Putamen (tissue), 1 donor: ENCODE measurements at regions not wholly inside any gene's neighbourhood (a gene's known extent, or its start where the extent isn't known, plus 50 kb on each side); places are given as distances from the start of the nearest gene placed in this dataset.
"Not testable (repeated sequence)": the region's sequence is repeated elsewhere in the genome, so short reads cannot be mapped to it uniquely, and the experiment has no call there.

Experiments
- DNase-seq: peaks from one replicate; pipeline ENCODE4 v3.0.0-alpha.2; 2016; ENCODE audit warnings: low spot score

GRCh38 chr2:58447586-58447985 is 206.5 kb upstream of the FANCL start:
- DNase-seq, result no peak

GRCh38 chr2:58441643-58442042 is 200.5 kb upstream of the FANCL start:
- DNase-seq, result no peak

- DNase-seq, result no peak
Measured at GRCh38 chr2:58436872-58437271, 195.7 kb upstream of the FANCL start.

DNA sequence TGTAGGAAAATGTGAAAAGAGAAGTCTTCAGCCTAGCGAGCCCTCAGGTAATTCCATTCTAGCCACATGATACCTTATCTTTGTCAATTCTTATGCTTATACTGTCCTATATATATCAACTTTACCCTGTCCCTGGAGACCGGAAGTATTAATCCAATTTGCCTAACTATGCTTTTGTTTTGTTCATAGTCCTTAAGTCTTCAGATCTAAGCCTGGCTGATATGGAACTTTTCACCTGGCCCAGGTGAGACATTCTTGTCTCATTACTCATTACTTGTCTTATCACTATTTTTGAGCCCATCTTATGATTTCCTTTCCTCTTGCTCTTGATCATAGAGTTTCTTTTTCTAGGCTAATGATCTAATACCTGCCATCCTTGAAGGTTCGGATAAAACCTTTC is 194.1 kb upstream of the FANCL start:
- DNase-seq, result no peak

DNA sequence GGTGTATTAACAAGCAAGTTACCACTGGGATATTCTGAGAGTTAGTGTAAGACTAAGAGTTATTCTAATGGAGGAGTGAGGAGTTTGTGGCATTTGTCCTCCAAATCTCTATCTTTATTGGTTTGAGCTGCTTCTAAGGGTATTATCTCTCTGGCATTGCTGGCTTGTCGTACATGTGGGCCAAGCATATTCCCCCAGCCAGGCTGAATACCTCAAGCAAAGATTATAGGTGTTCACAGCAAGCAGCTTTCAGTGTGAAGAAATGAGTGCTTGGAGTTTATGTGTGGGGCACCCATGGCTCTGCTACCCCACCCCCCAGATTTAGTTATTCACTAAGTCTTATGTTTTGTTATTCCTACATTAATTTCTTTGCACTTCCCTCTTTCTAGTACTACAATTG is 193.6 kb upstream of the FANCL start:
- no peak for DNase-seq

GRCh38 chr2:58432491-58433170 is 191.5 kb upstream of the FANCL start:
- DNase-seq, result no peak

DNA sequence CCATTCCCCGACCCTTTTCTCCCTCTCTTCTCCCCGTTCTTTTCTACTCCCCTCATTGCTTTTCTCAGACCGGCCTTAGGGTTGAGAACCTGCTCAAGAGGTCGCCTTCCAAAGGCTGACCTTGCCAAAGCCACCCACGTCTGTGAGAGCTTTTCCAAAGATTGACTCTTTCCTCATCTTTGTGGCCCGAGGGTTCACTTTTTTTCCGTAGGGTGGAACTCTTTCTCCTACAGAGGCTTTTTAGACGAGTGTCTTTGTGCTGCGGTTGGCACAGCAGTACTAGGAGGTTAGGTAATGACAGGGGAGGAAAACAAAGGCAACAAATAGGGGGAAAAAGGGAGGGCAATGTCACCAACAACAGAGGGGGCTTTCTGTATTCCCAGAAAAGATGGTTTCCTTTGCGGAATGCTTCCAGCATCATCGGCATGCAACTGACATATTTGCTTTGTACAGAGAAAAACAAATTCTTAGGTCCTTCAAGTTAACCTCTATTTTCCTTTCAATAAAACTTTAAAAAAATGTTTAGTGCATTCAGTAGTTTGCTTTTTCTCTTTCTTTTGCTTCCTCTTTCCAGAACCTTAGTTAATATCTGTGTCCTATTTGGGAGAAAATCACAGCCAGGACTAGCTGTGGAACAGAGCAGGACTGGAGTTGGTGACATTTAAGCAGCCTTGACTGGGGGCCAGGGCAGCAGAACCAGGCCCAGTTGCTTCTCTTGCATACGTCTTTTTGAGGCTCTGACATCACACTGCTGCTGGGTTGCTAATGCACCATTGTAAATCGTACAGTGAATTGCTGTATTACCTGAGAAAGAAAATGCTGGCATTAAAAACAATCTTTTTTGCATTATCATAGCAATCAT is 188.1 kb upstream of the FANCL start:
- peak; percentile 72 for DNase-seq

DNA sequence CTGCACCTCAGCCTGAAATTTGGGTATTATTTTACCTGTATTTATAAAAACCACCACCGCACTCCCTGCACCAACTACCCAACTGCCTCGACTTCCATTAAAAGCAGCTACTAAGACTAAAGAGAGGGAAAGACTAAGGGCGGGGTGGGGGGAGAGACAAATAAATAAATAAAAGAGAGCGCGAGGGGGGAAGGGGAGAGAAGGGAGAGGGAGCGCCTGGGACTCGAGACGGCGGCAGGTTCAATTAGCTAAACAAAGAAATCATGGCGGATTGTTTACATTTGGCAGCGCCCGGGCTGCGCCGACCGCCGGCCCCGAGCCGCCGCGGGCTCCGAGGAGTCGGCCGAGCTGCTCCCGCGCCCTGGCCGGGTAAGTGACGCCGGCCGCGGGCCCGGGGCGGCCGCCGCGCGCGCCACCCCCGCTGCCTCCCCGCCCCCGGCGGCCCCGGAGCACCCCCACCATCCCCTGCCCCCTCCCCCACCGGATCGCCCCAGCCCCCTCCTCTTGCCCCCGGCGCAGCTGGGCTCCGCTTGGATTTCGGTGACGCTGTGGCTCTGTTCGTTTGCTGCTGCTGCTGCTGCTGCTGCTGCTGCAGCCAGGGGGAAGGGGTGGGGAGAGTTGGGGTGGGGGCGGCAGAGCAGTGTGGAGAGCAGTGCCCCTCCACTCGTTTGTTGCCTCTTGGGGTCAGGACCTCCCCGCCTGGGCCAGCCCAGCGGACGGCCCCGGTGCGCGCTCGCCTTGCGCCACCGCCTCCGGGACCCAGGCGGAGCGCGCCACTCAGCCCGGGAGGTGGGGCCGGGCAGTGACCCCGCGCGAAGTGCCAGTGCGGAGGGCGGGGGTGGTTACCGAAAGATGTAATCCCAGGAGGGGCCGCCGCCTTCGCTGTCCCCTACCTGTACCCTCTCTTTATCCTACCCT is 187.2 kb upstream of the FANCL start:
- DNase-seq, result peak; percentile 84

- DNase-seq, result peak; percentile 79
Measured at GRCh38 chr2:58427572-58428095, 186.5 kb upstream of the FANCL start.

GRCh38 chr2:58425368-58425767 is 184.2 kb upstream of the FANCL start:
- peak; percentile 65 for DNase-seq

DNA sequence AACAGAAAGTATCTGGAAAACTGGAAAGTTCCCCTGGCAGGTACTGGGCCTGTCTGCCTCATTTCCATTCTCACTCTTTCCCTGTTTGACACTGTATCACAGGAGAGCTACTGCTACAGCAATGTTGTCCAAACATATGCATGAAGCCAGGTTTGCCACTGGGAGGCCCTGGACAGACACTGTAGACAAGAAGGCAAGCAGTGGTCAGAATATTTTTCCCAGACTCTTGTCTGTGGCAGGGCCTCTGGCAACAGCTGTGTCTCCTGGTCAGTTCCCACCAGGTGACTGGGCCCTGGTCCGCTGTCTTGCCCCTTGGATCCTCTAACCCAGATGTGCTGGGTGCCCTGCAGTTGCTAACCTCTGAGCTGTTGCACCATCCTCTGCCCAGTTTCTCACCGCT is 178.9 kb upstream of the FANCL start:
- no peak for DNase-seq

DNA sequence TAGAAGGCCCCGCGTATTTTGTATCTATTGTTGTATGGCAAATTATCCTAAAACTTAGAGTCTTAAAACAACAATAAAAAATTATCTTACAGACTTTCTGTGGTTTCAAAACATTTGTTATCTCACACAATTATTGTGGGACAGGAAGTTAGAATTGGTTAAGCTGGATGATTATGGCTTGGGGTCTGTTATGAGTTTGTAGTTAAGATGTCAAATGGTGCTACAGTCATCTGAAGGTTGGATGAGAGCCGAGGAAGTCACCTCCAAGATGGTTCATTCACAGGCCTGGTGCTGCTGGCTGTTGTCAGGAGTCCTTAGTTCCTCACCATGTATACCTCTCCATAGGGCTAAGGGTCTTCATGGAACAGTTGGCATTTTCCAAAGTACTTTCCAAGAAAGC is 175.6 kb upstream of the FANCL start:
- DNase-seq, result no peak

GRCh38 chr2:58414506-58414905 is 173.4 kb upstream of the FANCL start:
- DNase-seq, result no peak

DNA sequence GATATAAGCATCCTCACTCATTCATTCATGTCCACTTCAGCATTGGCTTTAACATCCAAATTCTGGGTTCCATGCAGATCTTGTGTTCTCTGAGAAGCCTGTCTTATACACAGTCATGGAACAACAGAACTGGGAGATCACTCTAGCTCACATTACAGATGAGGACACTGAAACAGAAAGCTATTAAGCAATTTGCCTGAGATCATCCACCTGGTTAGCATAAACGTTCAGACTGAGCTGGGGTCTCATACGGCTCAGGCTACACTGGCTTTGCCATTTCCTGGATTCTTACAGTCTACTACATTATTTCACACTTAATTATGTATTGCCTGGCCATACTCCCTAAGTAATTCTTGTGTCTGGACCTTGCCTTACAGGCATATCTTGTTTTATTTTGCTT is 169.4 kb upstream of the FANCL start:
- no peak for DNase-seq

DNA sequence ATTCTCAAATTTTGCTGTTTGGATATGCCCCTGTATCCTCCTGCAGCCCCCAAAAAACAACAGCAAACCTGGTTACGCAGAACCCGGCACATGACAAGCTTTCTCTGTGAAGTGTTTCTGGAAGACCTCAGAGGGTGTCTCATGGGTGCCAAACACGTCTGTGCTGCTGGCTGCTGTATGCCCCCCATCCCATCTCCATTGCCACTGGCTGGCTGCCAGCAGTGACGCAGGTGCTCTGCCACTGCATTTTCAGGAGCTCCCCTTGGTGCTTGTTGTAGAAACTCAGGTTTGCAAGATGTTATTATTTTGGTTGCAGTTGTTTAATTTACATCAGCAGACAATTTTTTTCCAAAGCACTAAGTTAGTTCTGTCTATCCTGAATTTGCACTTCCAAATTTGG is 166.4 kb upstream of the FANCL start:
- DNase-seq, result no peak

- no peak for DNase-seq
Measured at GRCh38 chr2:58405341-58405740, 164.2 kb upstream of the FANCL start.

- DNase-seq, result no peak
Measured at GRCh38 chr2:58401936-58402335, 160.8 kb upstream of the FANCL start.

GRCh38 chr2:58398406-58398805 is 157.3 kb upstream of the FANCL start:
- DNase-seq, result no peak

GRCh38 chr2:58387701-58388100 is 146.6 kb upstream of the FANCL start:
- DNase-seq, result no peak

DNA sequence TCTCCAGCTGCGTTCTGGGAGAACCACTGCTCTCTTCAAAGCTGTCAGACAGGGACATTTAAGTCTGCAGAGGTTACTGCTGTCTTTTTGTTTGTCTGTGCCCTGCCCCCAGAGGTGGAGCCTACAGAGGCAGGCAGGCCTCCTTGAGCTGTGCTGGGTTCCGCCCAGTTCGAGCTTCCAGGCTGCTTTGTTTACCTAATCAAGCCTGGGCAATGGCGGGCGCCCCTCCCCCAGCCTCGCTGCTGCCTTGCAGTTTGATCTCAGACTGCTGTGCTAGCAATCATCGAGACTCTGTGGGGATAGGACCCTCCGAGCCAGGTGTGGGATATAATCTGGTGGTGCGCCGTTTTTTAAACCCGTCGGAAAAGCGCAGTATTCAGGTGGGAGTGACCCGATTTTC is 145.8 kb upstream of the FANCL start:
- DNase-seq, result not testable (repeated sequence)

DNA sequence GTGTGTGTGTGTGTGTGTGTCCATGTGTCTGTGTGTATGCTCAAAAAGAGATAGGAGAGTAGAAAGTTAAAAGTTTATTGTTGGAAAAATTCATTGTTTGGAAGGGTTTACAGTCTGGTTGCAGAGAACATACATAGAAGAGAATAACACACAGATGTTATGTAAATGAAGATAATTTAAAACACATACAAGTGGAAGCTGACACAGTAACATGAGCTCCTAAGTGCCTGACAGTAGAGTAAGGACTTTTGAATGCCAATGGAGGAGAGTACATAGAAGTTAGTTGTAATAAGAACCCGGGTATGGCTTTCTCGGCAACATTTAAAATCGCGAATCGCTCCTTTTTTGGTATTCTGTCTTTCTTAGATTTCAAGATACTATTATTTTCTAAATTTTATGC is 137.0 kb upstream of the FANCL start:
- no peak for DNase-seq

GRCh38 chr2:58377181-58377580 is 136.1 kb upstream of the FANCL start:
- no peak for DNase-seq
